GM23338 (cell line): ENCODE measurements at regions not wholly inside any gene's neighbourhood (a gene's known extent, or its start where the extent isn't known, plus 50 kb on each side); places are given as distances from the start of the nearest gene placed in this dataset.

Experiments
- ATAC-seq: fragments of 200-7000 bp; cut with Tn5 transposase; 3 replicates; pipeline ENCODE4 v1.9.1; 2020
- DNase-seq: peaks from one replicate; pipeline ENCODE4 v3.0.0-alpha.2; 2015; ENCODE audit warnings: low spot score
- H2AFZ ChIP-seq: fragments of 200-600 bp; sonication (generic); 2 replicates; pipeline ENCODE4 v1.8.0; 2016; ENCODE audit warnings: antibody characterized with exemption, mild to moderate bottlenecking, moderate library complexity
- H3F3A ChIP-seq: fragments of 200-600 bp; sonication (generic); replicated peaks from 2 replicates; pipeline ENCODE4 v1.8.0; 2017; ENCODE audit warnings: antibody characterized with exemption, mixed run types, low read depth
- H3K27ac ChIP-seq: fragments of 200-600 bp; sonication (generic); 2 replicates; pipeline ENCODE4 v1.6.1; 2016; ENCODE audit warnings: low read depth
- H3K27me3 ChIP-seq: fragments of 200-600 bp; sonication (generic); 2 replicates; pipeline ENCODE4 v1.8.0; 2016; ENCODE audit warnings: mild to moderate bottlenecking, mixed run types, moderate library complexity; ENCODE audit not compliant: insufficient read depth
- H3K36me3 ChIP-seq: fragments of 200-600 bp; sonication (generic); 2 replicates; pipeline ENCODE4 v1.8.0; 2016; ENCODE audit warnings: mild to moderate bottlenecking; ENCODE audit not compliant: insufficient read depth
- H3K4me1 ChIP-seq: fragments of 200-600 bp; sonication (generic); 2 replicates; pipeline ENCODE4 v1.8.0; 2016; ENCODE audit warnings: mild to moderate bottlenecking, moderate library complexity; ENCODE audit not compliant: insufficient read depth
- H3K4me2 ChIP-seq: fragments of 200-600 bp; sonication (generic); 2 replicates; pipeline ENCODE4 v1.7.1; 2017; ENCODE audit warnings: mixed run types
- H3K4me3 ChIP-seq: fragments of 200-600 bp; sonication (generic); 2 replicates; pipeline ENCODE4 v1.6.1; 2016; ENCODE audit warnings: mixed run types
- H3K79me2 ChIP-seq: fragments of 200-600 bp; sonication (generic); replicated peaks from 2 replicates; pipeline ENCODE4 v1.8.0; 2017; ENCODE audit warnings: mild to moderate bottlenecking; ENCODE audit not compliant: insufficient read depth
- H3K9me2 ChIP-seq: fragments of 200-600 bp; sonication (generic); 2 replicates; pipeline ENCODE4 v1.8.0; 2017; ENCODE audit not compliant: insufficient read depth
- H4K20me1 ChIP-seq: fragments of 200-600 bp; sonication (generic); replicated peaks from 2 replicates; pipeline ENCODE4 v1.8.0; 2017; ENCODE audit warnings: mild to moderate bottlenecking; ENCODE audit not compliant: insufficient read depth
- H3K27ac Mint-ChIP-seq: 2 replicates; pipeline ENCODE4 v1.8.0; 2020; ENCODE audit warnings: inconsistent platforms, mild to moderate bottlenecking, moderate library complexity, mixed read lengths
- H3K27me3 Mint-ChIP-seq: 3 replicates; pipeline ENCODE4 v1.8.0; 2022; ENCODE audit warnings: low read depth, mild to moderate bottlenecking, moderate library complexity, mixed read lengths, inconsistent platforms; ENCODE audit not compliant: insufficient read depth, poor library complexity
- H3K36me3 Mint-ChIP-seq: 3 replicates; pipeline ENCODE4 v1.8.0; 2021; ENCODE audit warnings: low read depth, mild to moderate bottlenecking, inconsistent platforms, moderate library complexity, mixed read lengths
- H3K4me1 Mint-ChIP-seq: 3 replicates; pipeline ENCODE4 v1.8.0; 2020; ENCODE audit warnings: mild to moderate bottlenecking, inconsistent platforms, mixed read lengths
- H3K4me3 Mint-ChIP-seq: 3 replicates; pipeline ENCODE4 v1.8.0; 2021; ENCODE audit warnings: moderate library complexity, mild to moderate bottlenecking, inconsistent platforms, mixed read lengths
- H3K9me3 Mint-ChIP-seq: 3 replicates; pipeline ENCODE4 v1.8.0; 2020; ENCODE audit warnings: moderate library complexity, mild to moderate bottlenecking, inconsistent platforms, mixed read lengths
- EZH2 ChIP-seq: fragments of 200-600 bp; sonication (generic); IDR thresholded peaks from one replicate; pipeline ENCODE4 v1.8.0; 2017; ENCODE audit warnings: antibody characterized with exemption, mild to moderate bottlenecking, low read depth; ENCODE audit not compliant: unreplicated experiment
- NANOG ChIP-seq: IDR thresholded peaks from 2 replicates; pipeline ENCODE4 v1.6.1; 2016; ENCODE audit warnings: antibody characterized with exemption, borderline replicate concordance
- POLR2AphosphoS5 ChIP-seq: IDR thresholded peaks from 2 replicates; pipeline ENCODE4 v1.6.1; 2016; ENCODE audit warnings: antibody characterized with exemption, low read depth
- STAT1 ChIP-seq: IDR thresholded peaks from one replicate; pipeline ENCODE4 v1.6.1; 2016; ENCODE audit warnings: antibody characterized with exemption; ENCODE audit not compliant: unreplicated experiment
- ZNF114 ChIP-seq: fragments of 250-450 bp; sonication (Bioruptor Pico); IDR thresholded peaks from 2 replicates; pipeline ENCODE4 v1.5.0; 2020; ENCODE audit warnings: mild to moderate bottlenecking, moderate library complexity
- TF ChIP-seq, protein P1 (sequence below): IDR thresholded peaks from 2 replicates; pipeline ENCODE4 v1.6.1; 2016; ENCODE audit warnings: antibody characterized with exemption
- TF ChIP-seq, protein P2 (sequence below), 2 experiments: fragments of 200-600 bp in 1 of 2; sonication (generic) in 1 of 2; conservative IDR thresholded peaks; 2 replicates each; pipeline versions ENCODE4 v1.5.1 to v1.6.1; 2016 to 2017; ENCODE audit warnings: antibody characterized with exemption in 2 of 2, low read depth in 2 of 2, mild to moderate bottlenecking in 2 of 2, moderate library complexity in 1 of 2
- TF ChIP-seq, protein P3 (sequence below): fragments of 250-450 bp; sonication (Bioruptor Pico); IDR thresholded peaks from 2 replicates; pipeline ENCODE4 v1.5.0; 2020; ENCODE audit warnings: mild to moderate bottlenecking, moderate library complexity

DNA sequence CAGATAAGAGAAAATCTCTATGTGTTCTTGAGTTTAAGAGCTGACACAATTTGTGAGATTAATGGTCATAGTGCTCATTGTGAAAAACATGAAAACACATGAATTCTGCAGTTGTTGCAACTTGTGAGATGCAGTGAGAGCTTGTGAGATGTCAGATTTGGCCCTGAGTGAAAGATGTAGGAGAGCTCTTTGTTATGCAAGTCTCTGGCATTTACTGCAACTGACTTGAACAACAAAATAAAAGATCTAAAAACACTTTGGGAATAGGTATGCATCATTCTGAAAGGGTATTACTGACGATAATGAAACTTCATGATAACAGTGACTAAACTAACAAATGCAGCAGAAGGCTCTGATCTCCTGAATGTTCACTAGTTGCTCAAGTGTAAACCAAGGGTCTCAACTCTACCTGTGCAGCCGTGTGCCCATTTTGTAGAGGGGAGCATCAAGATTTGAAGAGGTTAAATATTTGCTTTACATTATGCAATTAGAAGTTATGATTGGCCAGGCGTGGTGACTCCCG is 50.8 kb upstream of the SMIM36 start:
- Mint-ChIP-seq H3K27me3 (no peaks in the 10 kb centered on the region), H3K36me3 (no peaks in the 10 kb centered on the region), H3K9me3 (no peaks in the 10 kb centered on the region), H3K4me1 (peaks cover 11% of the 10 kb centered on the region), H3K27ac (no peak overlapping the region), H3K4me3 (no peak overlapping the region)
- Histone ChIP-seq H3K4me2 (no peak overlapping the region), H3K9me2 (no peaks in the 10 kb centered on the region), H3F3A (no peaks in the 10 kb centered on the region), H3K4me1 (peaks cover 9% of the 10 kb centered on the region; the same call in 1 of the 2 replicates), H4K20me1 (no peaks in the 10 kb centered on the region), H3K27ac (no peak overlapping the region), H3K27me3 (no peaks in the 10 kb centered on the region), H3K79me2 (no peaks in the 10 kb centered on the region), H3K4me3 (no peak overlapping the region), H2AFZ (no peak overlapping the region), H3K36me3 (no peaks in the 10 kb centered on the region)
- ATAC-seq (no peak), DNase-seq (no peak)
- TF ChIP-seq ZNF114 (CRISPR knock-in tag) (no peak), POLR2AphosphoS5 (no peak), EZH2 (no peak), STAT1 (no peak)
- TF ChIP-seq, protein P1, sequence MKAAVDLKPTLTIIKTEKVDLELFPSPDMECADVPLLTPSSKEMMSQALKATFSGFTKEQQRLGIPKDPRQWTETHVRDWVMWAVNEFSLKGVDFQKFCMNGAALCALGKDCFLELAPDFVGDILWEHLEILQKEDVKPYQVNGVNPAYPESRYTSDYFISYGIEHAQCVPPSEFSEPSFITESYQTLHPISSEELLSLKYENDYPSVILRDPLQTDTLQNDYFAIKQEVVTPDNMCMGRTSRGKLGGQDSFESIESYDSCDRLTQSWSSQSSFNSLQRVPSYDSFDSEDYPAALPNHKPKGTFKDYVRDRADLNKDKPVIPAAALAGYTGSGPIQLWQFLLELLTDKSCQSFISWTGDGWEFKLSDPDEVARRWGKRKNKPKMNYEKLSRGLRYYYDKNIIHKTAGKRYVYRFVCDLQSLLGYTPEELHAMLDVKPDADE = no peak

DNA sequence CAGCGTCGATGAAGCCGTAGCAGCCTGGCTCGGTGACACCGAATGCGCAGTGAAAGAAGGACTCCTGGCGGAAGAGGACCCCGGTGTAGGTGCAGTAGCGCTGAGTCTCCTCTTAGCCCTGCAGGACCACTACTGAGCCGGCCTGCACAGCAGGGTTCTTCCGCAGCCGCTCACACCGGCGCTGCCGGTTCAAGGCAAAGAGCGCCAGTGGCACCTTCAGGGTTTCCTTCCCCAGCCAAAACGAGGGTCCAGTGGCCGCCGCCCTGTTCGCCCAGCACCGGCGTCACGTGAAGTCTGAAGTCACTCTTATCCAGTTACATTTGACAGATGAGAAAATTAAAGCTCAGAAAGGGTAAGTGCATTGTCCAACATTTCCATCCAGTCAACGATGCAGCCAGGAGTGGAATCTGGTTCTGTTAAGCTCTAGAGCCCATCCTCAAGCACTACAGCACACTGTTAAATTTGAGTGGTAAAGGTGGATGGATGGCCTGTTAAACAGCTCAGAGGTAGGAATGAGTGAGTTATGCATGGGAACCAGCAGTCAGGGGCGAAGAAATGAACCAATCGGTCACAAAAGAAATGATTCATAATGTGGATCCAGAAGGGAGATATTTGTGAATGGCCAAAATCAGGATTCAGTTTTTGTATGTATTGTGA is 50.2 kb upstream of the SMIM36 start:
- ATAC-seq (no peak; the same call in 2 of the 3 replicates), DNase-seq (no peak)
- Histone ChIP-seq H3K36me3 (no peaks in the 10 kb centered on the region), H2AFZ (no peak overlapping the region), H3K4me2 (no peak overlapping the region), H3K9me2 (no peaks in the 10 kb centered on the region), H4K20me1 (no peaks in the 10 kb centered on the region), H3K27me3 (no peaks in the 10 kb centered on the region), H3K27ac (no peak overlapping the region), H3K4me3 (no peak overlapping the region), H3K79me2 (no peaks in the 10 kb centered on the region), H3F3A (no peaks in the 10 kb centered on the region), H3K4me1 (peaks cover 9% of the 10 kb centered on the region; the same call in 1 of the 2 replicates)
- H3K36me3 Mint-ChIP-seq = no peaks in the 10 kb centered on the region
- H3K27ac Mint-ChIP-seq = no peak overlapping the region
- H3K9me3 Mint-ChIP-seq = no peaks in the 10 kb centered on the region
- H3K4me3 Mint-ChIP-seq = no peak overlapping the region
- no peaks in the 10 kb centered on the region for H3K27me3 Mint-ChIP-seq
- H3K4me1 Mint-ChIP-seq = peaks cover 8% of the 10 kb centered on the region
- TF ChIP-seq, protein P1 = no peak
- TF ChIP-seq EZH2 = no peak
- no peak for TF ChIP-seq NANOG
- TF ChIP-seq POLR2AphosphoS5 = no peak
- TF ChIP-seq, protein P2, sequence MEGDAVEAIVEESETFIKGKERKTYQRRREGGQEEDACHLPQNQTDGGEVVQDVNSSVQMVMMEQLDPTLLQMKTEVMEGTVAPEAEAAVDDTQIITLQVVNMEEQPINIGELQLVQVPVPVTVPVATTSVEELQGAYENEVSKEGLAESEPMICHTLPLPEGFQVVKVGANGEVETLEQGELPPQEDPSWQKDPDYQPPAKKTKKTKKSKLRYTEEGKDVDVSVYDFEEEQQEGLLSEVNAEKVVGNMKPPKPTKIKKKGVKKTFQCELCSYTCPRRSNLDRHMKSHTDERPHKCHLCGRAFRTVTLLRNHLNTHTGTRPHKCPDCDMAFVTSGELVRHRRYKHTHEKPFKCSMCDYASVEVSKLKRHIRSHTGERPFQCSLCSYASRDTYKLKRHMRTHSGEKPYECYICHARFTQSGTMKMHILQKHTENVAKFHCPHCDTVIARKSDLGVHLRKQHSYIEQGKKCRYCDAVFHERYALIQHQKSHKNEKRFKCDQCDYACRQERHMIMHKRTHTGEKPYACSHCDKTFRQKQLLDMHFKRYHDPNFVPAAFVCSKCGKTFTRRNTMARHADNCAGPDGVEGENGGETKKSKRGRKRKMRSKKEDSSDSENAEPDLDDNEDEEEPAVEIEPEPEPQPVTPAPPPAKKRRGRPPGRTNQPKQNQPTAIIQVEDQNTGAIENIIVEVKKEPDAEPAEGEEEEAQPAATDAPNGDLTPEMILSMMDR (conservative IDR thresholded peaks at IDR 0.05; ENCODE audit: low read depth in 2 of 2) = no peak
- TF ChIP-seq STAT1 = no peak
- TF ChIP-seq, protein P3, sequence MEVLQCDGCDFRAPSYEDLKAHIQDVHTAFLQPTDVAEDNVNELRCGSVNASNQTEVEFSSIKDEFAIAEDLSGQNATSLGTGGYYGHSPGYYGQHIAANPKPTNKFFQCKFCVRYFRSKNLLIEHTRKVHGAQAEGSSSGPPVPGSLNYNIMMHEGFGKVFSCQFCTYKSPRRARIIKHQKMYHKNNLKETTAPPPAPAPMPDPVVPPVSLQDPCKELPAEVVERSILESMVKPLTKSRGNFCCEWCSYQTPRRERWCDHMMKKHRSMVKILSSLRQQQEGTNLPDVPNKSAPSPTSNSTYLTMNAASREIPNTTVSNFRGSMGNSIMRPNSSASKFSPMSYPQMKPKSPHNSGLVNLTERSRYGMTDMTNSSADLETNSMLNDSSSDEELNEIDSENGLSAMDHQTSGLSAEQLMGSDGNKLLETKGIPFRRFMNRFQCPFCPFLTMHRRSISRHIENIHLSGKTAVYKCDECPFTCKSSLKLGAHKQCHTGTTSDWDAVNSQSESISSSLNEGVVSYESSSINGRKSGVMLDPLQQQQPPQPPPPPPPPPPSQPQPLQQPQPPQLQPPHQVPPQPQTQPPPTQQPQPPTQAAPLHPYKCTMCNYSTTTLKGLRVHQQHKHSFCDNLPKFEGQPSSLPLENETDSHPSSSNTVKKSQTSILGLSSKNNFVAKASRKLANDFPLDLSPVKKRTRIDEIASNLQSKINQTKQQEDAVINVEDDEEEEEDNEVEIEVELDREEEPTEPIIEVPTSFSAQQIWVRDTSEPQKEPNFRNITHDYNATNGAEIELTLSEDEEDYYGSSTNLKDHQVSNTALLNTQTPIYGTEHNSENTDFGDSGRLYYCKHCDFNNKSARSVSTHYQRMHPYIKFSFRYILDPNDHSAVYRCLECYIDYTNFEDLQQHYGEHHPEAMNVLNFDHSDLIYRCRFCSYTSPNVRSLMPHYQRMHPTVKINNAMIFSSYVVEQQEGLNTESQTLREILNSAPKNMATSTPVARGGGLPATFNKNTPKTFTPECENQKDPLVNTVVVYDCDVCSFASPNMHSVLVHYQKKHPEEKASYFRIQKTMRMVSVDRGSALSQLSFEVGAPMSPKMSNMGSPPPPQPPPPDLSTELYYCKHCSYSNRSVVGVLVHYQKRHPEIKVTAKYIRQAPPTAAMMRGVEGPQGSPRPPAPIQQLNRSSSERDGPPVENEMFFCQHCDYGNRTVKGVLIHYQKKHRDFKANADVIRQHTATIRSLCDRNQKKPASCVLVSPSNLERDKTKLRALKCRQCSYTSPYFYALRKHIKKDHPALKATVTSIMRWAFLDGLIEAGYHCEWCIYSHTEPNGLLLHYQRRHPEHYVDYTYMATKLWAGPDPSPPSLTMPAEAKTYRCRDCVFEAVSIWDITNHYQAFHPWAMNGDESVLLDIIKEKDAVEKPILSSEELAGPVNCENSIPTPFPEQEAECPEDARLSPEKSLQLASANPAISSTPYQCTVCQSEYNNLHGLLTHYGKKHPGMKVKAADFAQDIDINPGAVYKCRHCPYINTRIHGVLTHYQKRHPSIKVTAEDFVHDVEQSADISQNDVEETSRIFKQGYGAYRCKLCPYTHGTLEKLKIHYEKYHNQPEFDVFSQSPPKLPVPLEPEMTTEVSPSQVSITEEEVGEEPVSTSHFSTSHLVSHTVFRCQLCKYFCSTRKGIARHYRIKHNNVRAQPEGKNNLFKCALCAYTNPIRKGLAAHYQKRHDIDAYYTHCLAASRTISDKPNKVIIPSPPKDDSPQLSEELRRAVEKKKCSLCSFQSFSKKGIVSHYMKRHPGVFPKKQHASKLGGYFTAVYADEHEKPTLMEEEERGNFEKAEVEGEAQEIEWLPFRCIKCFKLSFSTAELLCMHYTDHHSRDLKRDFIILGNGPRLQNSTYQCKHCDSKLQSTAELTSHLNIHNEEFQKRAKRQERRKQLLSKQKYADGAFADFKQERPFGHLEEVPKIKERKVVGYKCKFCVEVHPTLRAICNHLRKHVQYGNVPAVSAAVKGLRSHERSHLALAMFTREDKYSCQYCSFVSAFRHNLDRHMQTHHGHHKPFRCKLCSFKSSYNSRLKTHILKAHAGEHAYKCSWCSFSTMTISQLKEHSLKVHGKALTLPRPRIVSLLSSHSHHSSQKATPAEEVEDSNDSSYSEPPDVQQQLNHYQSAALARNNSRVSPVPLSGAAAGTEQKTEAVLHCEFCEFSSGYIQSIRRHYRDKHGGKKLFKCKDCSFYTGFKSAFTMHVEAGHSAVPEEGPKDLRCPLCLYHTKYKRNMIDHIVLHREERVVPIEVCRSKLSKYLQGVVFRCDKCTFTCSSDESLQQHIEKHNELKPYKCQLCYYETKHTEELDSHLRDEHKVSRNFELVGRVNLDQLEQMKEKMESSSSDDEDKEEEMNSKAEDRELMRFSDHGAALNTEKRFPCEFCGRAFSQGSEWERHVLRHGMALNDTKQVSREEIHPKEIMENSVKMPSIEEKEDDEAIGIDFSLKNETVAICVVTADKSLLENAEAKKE (CRISPR knock-in tag) = no peak
